ENCODE measurements at regions not wholly inside any gene's neighbourhood (a gene's known extent, or its start where the extent isn't known, plus 50 kb on each side); places are given as distances from the start of the nearest gene placed in this dataset.

- TF ChIP-seq CTCF (IDR thresholded peaks at IDR 0.05; ENCODE audit: low read depth, low read length, missing input control), result no peak
- no peak for TF ChIP-seq FOXA1 (IDR thresholded peaks at IDR 0.05)
- TF ChIP-seq JUND (IDR thresholded peaks at IDR 0.05), result no peak
- no peak for TF ChIP-seq SP1 (IDR thresholded peaks at IDR 0.05)
- no peak for TF ChIP-seq RAD21 (IDR thresholded peaks at IDR 0.05)
- TF ChIP-seq REST (IDR thresholded peaks at IDR 0.05), result no peak
These were observed 2431.7 kb downstream of the PCDH9 start for GRCh38 chr13:64798422-64798821.

Measured in liver (tissue), 3 donors.